Hindlimb muscle (tissue), 1 donor: ENCODE measurements at regions not wholly inside any gene's neighbourhood (a gene's known extent, or its start where the extent isn't known, plus 50 kb on each side); places are given as distances from the start of the nearest gene placed in this dataset.
"Not testable (repeated sequence)": the region's sequence is repeated elsewhere in the genome, so short reads cannot be mapped to it uniquely, and the experiment has no call there.

Experiments
- DNase-seq: peaks from one replicate; pipeline ENCODE4 v3.0.0-alpha.2; 2013

- DNase-seq, result no peak
Observed at GRCh38 chr9:109986521-109986991, 206.6 kb downstream of the PALM2AKAP2 start.

DNA sequence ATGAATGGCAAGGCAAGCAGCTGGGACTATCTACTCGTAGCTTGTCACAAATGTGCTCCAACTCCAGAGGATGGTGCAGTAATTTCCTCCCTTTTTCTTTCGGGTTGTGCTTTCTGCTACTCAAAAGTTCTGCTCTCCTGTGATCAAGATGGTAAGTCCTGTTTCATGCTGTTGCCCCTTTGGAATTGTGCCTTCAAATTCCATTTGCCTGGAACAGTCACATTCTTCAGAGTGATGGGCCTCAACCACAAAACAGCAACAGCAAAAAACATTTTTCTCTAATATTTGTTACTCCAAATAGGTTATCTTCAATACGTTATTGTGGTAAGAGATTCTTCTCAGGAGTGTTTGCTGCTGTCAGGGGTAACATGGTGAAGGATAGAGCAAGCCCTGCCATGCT is 209.3 kb downstream of the PALM2AKAP2 start:
- no peak for DNase-seq

DNA sequence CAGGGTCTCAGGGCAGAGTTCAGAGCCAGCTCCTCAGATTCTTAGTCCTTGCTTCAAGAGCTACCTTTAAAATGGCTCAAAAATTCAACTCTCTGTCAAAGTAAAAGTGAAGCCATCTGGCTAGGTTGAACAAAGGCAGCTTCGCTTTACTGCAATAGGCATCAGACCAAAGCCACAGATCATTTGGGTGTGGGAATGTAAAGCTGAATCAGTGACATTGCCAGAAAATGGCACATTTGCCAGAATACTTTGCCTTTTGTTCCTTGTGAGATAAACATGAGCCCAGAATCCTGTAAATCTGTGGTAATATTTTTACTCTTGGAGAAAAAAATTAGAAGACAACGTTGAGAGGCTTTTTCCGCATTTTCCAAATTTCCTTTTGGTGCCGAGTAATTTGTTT is 210.5 kb downstream of the PALM2AKAP2 start:
- DNase-seq, result no peak

DNA sequence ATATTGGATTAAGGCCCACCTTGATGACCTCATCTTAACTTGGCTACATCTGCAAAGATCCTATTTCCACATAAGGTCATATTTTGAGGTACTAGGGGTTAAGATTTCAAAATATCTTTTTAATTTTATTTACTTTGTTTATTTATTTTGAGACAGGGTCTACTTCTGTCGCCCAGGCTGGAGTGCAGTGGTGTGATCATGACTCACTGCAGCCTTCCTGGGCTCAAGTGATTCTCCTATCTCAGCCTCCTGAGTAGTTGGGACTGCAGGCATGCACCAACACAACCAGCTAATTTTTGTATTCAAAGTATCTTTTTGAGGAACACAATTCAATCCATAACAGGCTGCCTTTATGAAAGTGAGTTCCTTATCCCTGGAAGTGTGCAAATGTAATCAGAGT is 212.3 kb downstream of the PALM2AKAP2 start:
- DNase-seq, result no peak

DNA sequence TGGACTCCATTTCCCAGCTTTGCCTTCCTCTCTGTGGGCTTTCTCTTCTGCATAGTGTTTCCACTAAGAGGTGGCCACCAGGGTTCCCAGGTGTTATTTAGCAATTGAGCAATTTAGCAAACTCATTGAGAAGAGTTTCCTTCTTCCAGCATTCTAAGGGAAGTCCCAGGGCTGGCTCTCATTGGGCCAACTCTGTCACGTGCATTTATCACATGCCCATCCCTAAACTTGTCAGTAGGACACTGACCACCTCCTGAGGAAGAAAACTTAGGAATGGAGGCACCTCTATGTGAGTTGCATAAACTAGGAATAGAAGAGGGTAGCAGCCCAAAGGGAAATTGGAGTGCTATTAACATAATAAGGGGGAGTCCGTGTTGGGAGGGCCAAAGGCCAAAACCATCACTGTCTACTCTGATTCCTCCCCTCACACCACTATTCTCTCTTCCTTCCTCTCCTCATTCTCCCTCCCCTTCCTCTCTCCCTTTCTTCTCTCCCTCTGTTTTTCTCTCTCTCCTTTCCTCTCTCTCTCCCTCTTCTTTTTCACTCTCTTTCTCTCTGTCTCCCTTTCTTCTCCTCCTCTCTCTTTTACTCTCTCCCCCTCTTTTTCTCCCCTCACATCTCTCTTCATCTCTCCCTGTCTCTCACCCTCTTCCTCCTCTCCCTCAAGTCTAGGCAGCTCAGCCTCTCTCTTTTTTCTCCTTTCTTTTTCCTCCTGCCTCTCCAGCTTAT is 213.4 kb downstream of the PALM2AKAP2 start:
- no peak for DNase-seq

GRCh38 chr9:109994141-109994540 is 213.8 kb downstream of the C9orf152 start:
- peak; percentile 34 for DNase-seq

- DNase-seq, result no peak
Observed at GRCh38 chr9:109996936-109997580, 210.9 kb downstream of the C9orf152 start.

DNA sequence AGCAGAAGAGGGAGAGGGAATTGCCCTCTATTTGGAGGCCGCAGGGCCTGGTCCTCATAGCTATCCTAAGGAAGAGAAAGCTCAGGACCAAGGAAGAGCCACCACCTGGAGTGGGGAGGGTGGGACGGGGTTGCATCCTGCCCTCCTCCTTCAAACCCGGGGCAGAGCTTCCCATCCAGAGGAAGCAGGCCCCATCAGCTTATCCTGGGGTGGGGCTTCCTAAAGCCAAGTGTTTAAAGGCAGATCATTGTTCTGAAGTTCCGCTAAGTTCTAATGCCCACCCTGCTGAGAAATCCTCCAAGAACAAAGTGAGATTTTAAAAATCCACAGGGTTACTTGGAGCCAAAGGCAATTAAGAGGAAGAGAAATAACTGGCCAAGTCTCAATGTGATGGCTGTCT is 210.3 kb downstream of the C9orf152 start:
- no peak for DNase-seq

DNA sequence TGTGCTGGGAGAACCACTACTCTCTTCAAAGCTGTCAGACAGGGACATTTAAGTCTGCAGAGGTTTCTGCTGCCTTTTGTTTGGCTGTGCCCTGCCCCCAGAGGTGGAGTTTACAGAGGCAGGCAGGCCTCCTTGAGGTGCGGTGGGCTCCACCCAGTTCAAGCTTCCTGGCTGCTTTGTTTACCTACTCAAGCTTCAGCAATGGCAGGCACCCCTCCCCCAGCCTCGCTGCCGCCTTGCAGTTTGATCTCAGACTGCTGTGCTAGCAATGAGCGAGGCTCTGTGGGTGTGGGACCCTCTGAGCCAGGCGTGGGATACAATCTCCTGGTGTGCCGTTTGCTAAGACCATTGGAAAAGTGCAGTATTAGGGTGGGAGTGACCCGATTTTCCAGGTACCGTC is 202.4 kb downstream of the C9orf152 start:
- DNase-seq, result not testable (repeated sequence)

DNA sequence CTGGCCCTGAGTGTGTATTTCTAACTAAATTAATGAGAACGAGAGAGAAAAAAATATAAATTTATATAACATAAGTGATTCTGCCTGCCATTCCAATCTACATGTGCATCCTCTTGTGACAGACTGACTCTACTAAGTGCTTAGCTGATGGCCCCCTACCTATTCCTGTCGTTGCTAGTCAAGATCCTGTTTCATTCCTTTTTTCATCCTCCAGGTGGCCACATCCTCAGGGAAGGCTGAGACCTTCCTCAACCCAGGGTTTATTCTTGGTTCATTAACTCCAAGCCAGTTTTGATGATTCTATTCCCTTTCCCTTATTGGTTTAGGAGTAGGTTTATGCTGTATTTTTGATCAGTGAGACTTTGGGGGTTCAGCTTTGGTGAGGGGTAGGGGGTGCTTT is 201.3 kb downstream of the C9orf152 start:
- no peak for DNase-seq

DNA sequence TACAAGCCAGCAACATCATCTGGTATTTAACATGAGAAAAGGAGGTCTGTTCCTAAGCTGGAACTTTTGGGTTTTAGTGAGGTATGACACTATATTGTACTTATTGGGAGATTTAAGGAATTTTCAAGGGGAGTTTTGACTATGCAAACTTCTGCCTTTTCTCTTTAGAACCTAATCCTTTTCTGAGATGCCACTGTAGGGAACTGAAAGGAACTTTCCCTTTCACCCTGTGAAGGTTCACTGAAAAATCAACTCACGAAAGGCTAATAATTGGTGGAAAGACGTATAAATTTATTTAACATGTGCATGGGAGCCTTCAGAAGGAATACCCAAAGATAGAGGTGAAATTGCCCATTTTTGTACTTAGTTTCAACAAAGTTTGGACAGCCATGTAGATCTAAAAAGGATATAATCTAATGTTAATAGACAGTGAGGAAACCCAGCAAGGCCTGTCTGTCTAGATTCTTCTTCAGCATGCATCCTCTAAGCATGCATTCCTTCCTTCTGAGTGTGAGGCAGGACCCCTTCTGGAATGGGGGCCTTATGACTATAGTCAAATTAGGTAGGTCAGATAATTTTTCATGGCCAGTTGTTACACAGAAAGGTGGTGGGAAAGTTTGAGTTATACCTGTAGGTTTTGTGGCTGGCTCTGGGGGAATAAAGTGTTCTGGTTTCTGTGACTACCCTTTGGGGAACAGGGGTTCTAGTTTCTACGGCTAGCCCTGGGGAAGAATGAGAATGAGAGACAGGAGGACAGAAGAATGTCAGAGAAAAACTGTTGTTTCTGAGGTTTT is 200.3 kb downstream of the C9orf152 start:
- no peak for DNase-seq

DNA sequence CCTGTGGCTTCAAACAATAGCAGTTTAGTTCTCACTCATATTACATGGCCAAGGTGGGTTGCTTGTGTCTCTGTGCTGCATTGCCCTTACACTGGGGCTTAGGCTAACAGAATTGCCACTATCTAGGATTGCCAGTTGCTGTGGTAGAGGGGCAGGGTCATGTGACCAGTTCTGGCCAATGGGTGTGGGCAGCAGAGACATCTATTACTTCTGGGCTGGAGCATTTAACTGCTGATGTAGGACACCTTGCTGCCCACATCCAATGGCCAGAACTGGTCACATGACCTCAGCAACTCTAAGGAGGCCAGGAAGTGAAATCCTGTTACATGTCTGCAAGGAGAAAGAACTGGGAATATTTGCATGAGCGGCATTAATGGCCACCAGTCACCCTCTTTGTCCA is 199.3 kb downstream of the C9orf152 start:
- DNase-seq, result no peak

DNA sequence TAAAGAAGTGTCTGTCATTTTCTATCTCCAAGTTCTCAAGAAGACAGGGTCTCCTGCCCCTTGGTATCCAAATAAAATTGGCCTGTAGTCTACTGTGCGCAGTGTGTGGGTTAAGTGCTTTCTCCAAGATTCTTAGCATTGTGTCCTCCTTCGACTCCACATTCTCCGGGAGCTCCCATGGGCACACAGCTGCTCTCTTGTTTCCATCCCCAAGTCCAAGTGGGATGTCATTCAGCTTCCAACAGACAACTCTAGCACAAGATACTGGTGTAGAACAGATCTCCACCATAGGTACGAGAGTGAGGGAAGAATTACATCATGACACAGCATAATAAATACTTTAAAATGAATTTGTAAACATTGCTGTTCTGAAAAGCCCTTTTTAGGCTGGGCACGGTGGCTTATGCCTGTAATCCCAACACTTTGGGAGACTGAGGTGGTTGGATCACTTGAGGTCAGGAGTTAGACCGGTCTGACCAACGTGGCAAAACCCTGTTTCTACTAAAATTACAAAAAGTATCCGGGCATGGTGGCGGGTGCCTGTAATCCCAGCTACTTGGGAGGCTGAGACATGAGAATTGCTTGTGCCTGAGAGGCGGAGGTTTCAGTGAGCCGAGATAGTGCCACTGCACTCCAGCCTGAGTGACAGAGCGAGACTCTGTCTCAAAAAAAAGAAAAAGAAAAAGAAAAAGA is 196.2 kb downstream of the C9orf152 start:
- DNase-seq, result no peak

GRCh38 chr9:110013064-110013463 is 194.9 kb downstream of the C9orf152 start:
- no peak for DNase-seq

DNA sequence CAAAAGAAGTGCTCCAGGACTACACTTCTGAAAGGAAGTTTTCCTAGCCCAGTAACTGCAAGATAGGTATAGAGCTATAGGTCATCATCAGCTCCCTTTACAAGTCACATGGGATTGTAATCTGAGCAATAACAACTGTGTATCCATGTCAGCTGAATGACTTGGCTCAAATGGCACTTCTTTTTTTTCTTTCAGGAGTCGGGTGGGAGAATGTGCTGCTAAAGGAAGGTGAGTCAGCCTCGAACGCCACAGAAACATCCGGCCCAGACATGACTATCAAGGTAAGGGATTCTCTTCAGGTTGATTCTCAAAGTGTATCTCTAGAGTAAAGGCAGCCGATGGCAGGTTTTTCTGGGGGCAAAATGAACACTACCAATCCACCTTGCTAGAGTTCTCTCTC is 192.2 kb downstream of the C9orf152 start:
- no peak for DNase-seq

DNA sequence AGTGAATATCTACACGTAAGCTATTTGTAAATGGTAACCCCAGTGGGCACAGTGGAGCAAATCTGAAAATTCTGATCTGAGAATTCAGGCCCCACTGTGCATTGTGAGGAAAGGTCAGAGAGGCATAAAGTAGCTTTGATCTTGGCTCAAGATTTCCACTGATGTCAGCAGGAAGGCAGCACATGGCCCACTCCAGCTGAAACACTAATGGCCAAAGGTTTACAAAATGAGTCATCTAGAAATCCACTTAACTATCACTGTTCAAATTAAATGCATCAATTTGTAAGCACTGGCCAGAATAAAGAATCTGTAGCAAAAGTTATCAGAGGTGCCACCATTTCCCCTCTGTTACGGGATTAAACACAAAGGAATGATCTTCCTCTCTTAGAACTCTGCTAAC is 191.6 kb downstream of the C9orf152 start:
- DNase-seq, result no peak

DNA sequence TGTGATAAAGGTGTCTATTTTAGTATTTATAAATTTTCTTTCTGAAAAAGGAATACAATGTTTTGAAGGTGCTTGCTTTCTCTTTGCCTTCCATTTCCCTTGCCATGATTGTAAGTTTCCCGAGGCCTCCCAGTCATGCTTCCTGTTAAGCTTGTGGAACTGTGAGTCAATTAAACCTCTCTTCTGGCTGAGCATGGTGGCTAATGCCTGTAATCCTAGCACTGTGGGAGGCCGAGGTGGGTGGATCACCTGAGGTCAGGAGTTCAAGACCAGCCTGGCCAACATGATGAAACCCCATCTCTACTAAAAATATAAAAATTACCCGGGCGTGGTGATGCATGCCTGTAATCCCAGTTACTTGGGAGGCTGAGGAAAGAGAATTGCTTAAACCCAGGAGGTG is 187.7 kb downstream of the C9orf152 start:
- DNase-seq, result not testable (repeated sequence)

DNA sequence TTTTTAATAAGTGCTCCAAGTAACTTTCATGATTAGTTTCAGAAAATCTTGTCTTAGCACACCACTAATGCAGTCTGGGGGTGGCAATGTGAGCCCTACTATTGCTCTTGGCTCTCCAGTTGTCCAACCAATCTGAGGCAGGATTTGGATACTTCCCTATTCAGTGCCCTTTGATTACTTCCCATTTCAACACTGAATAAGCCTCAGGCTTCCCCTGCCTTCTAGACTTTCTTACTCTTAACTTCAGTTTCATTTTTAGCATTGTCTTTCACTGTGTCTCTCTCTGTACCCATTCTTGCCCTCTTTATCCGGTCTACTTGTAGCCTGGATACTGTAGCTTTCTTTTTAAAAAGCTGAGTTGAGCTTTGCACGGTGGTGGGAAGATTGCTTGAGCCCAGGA is 186.1 kb downstream of the C9orf152 start:
- DNase-seq, result no peak

DNA sequence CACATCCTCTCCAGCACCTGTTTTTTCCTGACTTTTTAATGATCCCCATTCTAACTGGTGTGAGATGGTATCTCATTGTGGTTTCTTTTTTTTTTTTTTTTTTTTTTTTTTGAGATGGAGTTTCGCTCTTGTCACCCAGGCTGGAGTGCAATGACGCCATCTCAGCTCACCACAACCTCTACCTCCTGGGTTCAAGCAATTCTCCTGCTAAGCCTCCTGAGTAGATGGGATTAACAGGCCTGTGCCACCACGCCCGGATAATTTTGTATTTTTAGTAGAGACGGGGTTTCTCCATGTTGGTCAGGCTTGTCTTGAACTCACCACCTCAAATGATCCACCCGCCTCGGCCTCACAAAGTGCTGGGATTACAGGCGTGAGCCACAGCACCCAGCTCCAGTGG is 184.7 kb downstream of the C9orf152 start:
- not testable (repeated sequence) for DNase-seq

DNA sequence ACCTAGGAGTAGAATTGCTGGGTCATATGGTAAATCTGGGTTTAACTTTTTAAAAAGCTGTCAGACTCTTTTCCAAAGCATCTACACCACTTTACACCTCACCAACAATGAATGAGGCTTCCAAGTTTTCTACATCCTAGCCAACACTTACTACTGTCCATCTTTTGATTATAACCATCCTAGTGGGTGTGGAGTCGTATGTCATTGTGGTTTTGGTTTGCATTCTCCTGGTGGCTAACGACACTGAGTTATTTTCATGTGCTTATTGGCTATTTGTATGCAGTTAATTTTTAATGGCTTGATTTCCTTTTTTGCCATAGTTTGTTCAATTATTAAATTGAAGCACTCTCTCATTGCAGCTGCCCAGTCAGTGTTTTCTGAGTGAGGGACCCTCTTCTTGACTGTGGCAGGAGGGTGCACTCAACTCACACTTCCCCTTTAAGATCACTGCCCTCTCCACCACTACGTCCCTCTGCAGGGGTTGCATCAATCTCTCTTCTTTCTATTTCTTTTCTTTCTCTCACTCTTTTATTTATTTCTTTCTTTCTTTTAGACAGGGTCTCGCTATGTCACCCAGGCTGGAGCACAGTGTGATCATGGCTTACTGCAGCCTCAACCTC is 182.3 kb downstream of the C9orf152 start:
- DNase-seq, result no peak

DNA sequence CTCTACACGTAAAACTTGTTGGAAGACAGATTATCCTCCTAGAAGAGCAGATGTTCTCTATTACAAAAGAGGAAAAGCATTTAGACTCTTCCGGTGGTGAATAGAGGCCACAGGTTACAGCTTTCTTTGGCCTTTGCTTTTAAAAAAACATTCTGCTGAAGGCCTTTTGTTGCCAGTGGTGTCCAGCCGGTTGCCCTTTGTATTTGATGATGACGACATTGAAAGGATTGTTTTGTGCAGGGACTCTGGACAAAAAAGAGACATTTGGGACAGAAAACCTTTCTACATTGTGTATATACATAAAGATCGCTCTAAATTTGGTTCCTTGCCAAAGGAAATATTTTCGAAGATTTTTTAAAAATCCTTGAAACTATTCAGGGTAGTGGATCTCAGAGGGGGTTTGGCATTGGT is 180.3 kb downstream of the C9orf152 start:
- DNase-seq, result peak; percentile 18

DNA sequence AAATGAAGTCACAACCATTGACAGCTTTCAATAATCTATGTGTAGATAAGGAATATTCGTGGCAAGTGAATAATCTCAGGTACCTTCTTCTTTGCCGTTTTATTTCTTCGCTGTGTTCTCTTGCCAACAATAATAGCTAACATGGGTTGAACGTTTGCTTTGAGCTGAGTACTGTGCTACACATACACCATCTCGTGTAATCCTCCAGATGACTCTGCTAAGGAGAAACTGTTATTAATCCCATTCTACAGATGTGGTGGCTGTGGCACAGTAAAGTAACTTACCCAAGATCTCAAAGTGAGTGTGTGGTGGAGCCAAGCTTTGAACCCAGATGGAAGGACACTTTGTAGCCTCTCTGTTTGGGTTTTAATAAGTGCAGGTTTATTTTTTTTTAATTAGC is 179.7 kb downstream of the C9orf152 start:
- DNase-seq, result no peak
